ENCODE measurements at regions not wholly inside any gene's neighbourhood (a gene's known extent, or its start where the extent isn't known, plus 50 kb on each side); places are given as distances from the start of the nearest gene placed in this dataset.
"Not testable (repeated sequence)": the region's sequence is repeated elsewhere in the genome, so short reads cannot be mapped to it uniquely, and the experiment has no call there.

DNA sequence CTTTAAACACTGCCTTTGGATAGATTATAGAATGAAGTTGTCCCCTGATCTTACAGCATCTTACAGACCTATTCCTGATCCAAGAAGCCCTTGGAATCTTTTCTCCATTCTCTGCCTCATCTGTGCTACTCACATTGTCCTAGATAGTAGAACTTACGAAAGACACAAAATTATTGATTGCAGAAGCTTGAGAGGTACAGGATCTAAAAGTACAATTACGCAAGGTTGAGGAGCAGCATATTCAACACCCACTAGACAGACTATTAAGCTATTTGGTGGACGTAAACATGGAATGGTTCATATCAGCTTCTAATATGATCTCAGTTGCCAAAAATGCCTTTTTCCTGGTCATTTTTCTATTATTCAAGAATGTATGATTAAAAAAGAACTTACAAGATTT is 90.5 kb upstream of the SEM1 start:
- CTCF ChIA-PET = no interaction called here
- Mint-ChIP-seq H3K36me3 (ENCODE audit: low read depth) (no peaks in the 10 kb centered on the region), H3K27ac (no peak overlapping the region)

GRCh38 chr7:96800824-96801223 is 91.2 kb upstream of the SEM1 start:
- Mint-ChIP-seq H3K36me3 (ENCODE audit: low read depth) (no peaks in the 10 kb centered on the region), H3K4me1 (no peaks in the 10 kb centered on the region), H3K27ac (no peak overlapping the region), H3K4me3 (no peak overlapping the region), H3K9me3 (no peaks in the 10 kb centered on the region), H3K27me3 (peaks cover 19% of the 10 kb centered on the region)
- ChIA-PET CTCF (no interaction called here), POLR2A (no interaction called here)
- DNase-seq = no peak

More for the DNA sequence above, 90.5 kb upstream of the SEM1 start:
- no peak for DNase-seq
- no peak overlapping the region for H3K4me3 Mint-ChIP-seq
- peaks cover 19% of the 10 kb centered on the region for H3K27me3 Mint-ChIP-seq
- H3K9me3 Mint-ChIP-seq = no peaks in the 10 kb centered on the region
- POLR2A ChIA-PET = no interaction called here
- no peaks in the 10 kb centered on the region for H3K4me1 Mint-ChIP-seq

- POLR2A ChIA-PET = no interaction called here
- Mint-ChIP-seq H3K4me1 (no peaks in the 10 kb centered on the region), H3K27ac (no peak overlapping the region), H3K9me3 (no peaks in the 10 kb centered on the region), H3K4me3 (no peak overlapping the region), H3K27me3 (peaks cover 34% of the 10 kb centered on the region), H3K36me3 (ENCODE audit: low read depth) (no peaks in the 10 kb centered on the region)
- no peak for DNase-seq
- CTCF ChIA-PET = no interaction called here
These were observed 109.6 kb upstream of the SEM1 start for GRCh38 chr7:96819111-96819700.

DNA sequence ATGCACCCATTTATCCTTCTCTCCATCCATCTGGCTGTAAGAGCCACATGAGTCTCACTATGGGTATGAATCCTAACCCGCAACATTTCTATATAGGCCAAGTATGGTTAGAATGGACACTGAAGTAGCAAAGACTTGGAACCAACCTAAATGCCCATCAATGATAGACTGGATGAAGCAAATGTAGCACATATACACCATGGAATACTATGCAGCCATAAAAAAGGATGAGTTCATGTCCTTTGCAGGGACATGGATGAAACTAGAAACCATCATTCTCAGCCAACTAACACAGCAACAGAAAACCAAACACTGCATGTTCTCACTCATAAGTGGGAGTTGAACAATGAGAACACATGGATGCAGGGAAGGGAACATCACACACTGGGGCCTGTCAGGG is 111.5 kb upstream of the SEM1 start:
- H3K36me3 Mint-ChIP-seq (ENCODE audit: low read depth); H3K4me1 Mint-ChIP-seq; H3K9me3 Mint-ChIP-seq; DNase-seq; H3K4me3 Mint-ChIP-seq; POLR2A ChIA-PET; H3K27ac Mint-ChIP-seq; CTCF ChIA-PET: not testable (repeated sequence)
- peaks cover 45% of the 10 kb centered on the region for H3K27me3 Mint-ChIP-seq

DNA sequence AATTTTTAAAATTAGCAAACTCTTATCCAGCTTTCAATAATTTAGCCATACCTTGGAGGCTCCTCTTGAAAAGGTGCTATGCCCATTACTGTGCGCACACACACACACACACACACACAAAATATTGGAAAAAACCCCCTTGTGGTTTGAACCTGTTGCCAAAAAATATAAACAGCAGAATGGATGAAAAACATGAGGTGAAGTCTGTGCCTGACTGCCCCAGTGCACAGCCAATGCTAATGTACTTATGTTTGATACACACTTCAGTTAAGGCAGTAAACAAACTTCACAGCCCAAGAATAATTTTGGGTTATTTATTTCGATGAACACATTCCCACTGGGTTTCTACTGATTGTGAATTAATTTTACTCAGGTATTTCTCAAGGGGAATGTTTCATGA is 113.2 kb upstream of the SEM1 start:
- Mint-ChIP-seq H3K27ac (no peak overlapping the region), H3K27me3 (peaks cover 42% of the 10 kb centered on the region), H3K4me3 (no peak overlapping the region), H3K9me3 (no peaks in the 10 kb centered on the region), H3K4me1 (no peaks in the 10 kb centered on the region), H3K36me3 (ENCODE audit: low read depth) (no peaks in the 10 kb centered on the region)
- no peak for DNase-seq
- ChIA-PET POLR2A (no interaction called here), CTCF (no interaction called here)

DNA sequence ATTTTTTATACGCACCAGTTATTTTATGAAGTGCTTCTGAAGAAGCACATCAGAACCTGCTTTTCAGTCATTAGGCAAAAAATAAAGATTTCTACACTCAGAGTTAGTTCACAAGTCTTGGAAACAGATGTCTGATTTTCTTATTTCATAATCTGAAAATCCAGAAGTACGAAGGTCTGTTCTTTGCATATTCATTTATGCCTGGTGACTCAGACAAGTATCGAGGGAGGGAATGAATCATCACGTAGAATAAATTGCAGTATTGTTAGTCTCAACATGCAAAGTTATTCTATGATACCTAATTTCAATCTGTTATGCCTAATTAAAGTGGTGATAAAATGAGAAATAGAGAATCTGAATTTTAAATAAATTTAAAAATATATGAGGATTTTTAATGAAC is 113.6 kb upstream of the SEM1 start:
- H3K4me1 Mint-ChIP-seq = no peaks in the 10 kb centered on the region
- ChIA-PET CTCF (no interaction called here), POLR2A (no interaction called here)
- H3K27ac Mint-ChIP-seq = no peak overlapping the region
- no peak overlapping the region for H3K4me3 Mint-ChIP-seq
- H3K9me3 Mint-ChIP-seq = no peaks in the 10 kb centered on the region
- H3K27me3 Mint-ChIP-seq = peaks cover 44% of the 10 kb centered on the region
- no peaks in the 10 kb centered on the region for H3K36me3 Mint-ChIP-seq (ENCODE audit: low read depth)
- no peak for DNase-seq

- no peaks in the 10 kb centered on the region for H3K9me3 Mint-ChIP-seq
- no peak overlapping the region for H3K4me3 Mint-ChIP-seq
- H3K36me3 Mint-ChIP-seq (ENCODE audit: low read depth) = no peaks in the 10 kb centered on the region
- CTCF ChIA-PET = no interaction called here
- POLR2A ChIA-PET = no interaction called here
- H3K4me1 Mint-ChIP-seq = no peaks in the 10 kb centered on the region
- H3K27me3 Mint-ChIP-seq = peaks cover 44% of the 10 kb centered on the region
- no peak overlapping the region for H3K27ac Mint-ChIP-seq
- no peak for DNase-seq
These were observed 115.0 kb upstream of the SEM1 start for GRCh38 chr7:96824686-96825085.

- no peak for DNase-seq
- H3K4me1 Mint-ChIP-seq = no peaks in the 10 kb centered on the region
- H3K36me3 Mint-ChIP-seq (ENCODE audit: low read depth) = no peaks in the 10 kb centered on the region
- POLR2A ChIA-PET = no interaction called here
- CTCF ChIA-PET = no interaction called here
- H3K27me3 Mint-ChIP-seq = peaks cover 44% of the 10 kb centered on the region
- no peak overlapping the region for H3K27ac Mint-ChIP-seq
- no peak overlapping the region for H3K4me3 Mint-ChIP-seq
- H3K9me3 Mint-ChIP-seq = no peaks in the 10 kb centered on the region
These were observed 115.6 kb upstream of the SEM1 start for GRCh38 chr7:96825285-96825684.

DNA sequence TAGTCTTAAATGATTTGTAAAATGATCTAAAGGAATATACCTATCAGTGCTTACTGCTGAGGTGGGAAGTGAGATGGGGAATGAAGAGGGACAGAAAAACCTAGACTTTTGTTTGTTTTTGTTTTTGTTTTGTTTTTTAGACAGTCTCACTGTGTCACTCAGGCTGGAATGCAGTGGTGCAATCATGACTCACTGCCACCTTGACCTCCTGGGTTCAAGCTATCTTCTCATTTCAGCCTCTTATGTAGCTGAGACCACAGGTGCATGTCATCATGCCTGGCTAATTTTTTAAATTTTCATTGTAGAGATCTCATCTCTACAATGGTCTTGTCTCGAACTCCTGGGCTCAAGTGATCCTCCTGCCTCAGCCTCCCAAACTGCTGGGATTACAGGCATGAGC is 116.4 kb upstream of the SEM1 start:
- no peaks in the 10 kb centered on the region for H3K4me1 Mint-ChIP-seq

GRCh38 chr7:96827701-96828100 is 118.1 kb upstream of the SEM1 start:
- no peak overlapping the region for H3K4me3 Mint-ChIP-seq
- H3K27ac Mint-ChIP-seq = no peak overlapping the region
- H3K4me1 Mint-ChIP-seq = no peaks in the 10 kb centered on the region
- ChIA-PET POLR2A (no interaction called here), CTCF (interaction anchor here (1.5 kb wide), 1 partner anchor 10 kb away, joined by 6 read pairs; no protein-coding TSS in a partner anchor)
- no peaks in the 10 kb centered on the region for H3K9me3 Mint-ChIP-seq
- H3K36me3 Mint-ChIP-seq (ENCODE audit: low read depth) = no peaks in the 10 kb centered on the region
- H3K27me3 Mint-ChIP-seq = peaks cover 52% of the 10 kb centered on the region
- no peak for DNase-seq

More for the DNA sequence above, 116.4 kb upstream of the SEM1 start:
- no peak for DNase-seq
- H3K9me3 Mint-ChIP-seq = no peaks in the 10 kb centered on the region
- CTCF ChIA-PET = no interaction called here
- no peaks in the 10 kb centered on the region for H3K36me3 Mint-ChIP-seq (ENCODE audit: low read depth)
- POLR2A ChIA-PET = no interaction called here
- H3K27ac Mint-ChIP-seq = no peak overlapping the region
- H3K4me3 Mint-ChIP-seq = no peak overlapping the region
- peaks cover 47% of the 10 kb centered on the region for H3K27me3 Mint-ChIP-seq

DNA sequence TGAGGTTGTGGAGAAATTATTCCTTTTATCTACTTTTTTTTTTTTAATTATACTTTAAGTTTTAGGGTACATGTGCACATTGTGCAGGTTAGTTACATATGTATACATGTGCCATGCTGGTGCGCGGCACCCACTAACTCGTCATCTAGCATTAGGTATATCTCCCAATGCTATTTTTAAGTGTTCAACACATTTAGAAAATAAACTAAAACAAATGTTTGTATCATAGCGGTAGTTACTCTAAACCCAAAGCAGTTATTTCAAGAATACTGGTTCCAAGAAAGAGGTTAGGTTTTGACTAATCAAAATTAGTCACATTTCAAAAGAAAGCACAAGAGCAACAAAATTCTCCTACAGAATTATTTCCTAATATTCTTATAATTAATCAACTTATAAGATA is 119.5 kb upstream of the SEM1 start:
- H3K4me3 Mint-ChIP-seq; DNase-seq; H3K4me1 Mint-ChIP-seq; H3K27ac Mint-ChIP-seq; POLR2A ChIA-PET; H3K36me3 Mint-ChIP-seq (ENCODE audit: low read depth); H3K9me3 Mint-ChIP-seq: not testable (repeated sequence)
- peaks cover 60% of the 10 kb centered on the region for H3K27me3 Mint-ChIP-seq
- CTCF ChIA-PET = interaction anchor here (1.5 kb wide), 1 partner anchor 8 kb away, joined by 6 read pairs; no protein-coding TSS in a partner anchor

GRCh38 chr7:96831446-96831845 is 121.8 kb upstream of the SEM1 start:
- no peak for DNase-seq
- Mint-ChIP-seq H3K36me3 (ENCODE audit: low read depth) (no peaks in the 10 kb centered on the region), H3K4me1 (peaks cover 2% of the 10 kb centered on the region), H3K9me3 (no peaks in the 10 kb centered on the region), H3K27ac (no peak overlapping the region), H3K4me3 (no peak overlapping the region), H3K27me3 (peaks cover 60% of the 10 kb centered on the region)
- POLR2A ChIA-PET = no interaction called here
- CTCF ChIA-PET = no interaction called here

DNA sequence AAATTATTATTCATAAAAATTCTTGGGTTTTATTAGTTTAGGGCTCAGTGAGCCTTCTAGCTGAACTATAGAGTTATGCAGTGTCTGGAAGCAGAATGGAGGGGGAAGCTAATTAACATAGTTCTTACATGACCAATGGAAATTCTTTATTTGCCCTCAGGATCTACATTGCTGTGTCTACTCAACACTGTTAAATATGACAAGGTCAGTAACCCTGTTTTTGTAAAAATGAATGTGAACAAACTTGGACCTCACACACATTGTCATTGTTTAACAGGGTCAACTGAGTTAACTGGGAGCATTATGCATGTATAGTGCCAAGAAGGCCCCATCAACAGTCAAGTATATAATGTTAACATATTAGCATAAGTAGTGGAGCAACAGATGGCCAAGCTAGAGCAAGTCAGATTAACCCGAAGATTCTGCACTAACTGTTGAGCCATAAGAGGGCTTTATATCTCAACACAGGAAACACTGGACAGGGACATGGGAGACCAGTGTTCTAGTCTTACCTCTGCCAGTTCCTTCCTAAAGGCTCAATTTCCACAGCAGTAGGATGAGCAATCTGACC is 122.5 kb upstream of the SEM1 start:
- no peak overlapping the region for H3K27ac Mint-ChIP-seq
- CTCF ChIA-PET = no interaction called here

GRCh38 chr7:96833676-96834453 is 124.2 kb upstream of the SEM1 start:
- peaks cover 62% of the 10 kb centered on the region for H3K27me3 Mint-ChIP-seq
- H3K36me3 Mint-ChIP-seq (ENCODE audit: low read depth) = peaks cover 3% of the 10 kb centered on the region
- H3K4me3 Mint-ChIP-seq = no peak overlapping the region
- H3K27ac Mint-ChIP-seq = no peak overlapping the region
- peaks cover 26% of the 10 kb centered on the region for H3K4me1 Mint-ChIP-seq
- no peak for DNase-seq
- peaks cover 2% of the 10 kb centered on the region for H3K9me3 Mint-ChIP-seq
- POLR2A ChIA-PET = no interaction called here
- CTCF ChIA-PET = no interaction called here

More for the DNA sequence above, 122.5 kb upstream of the SEM1 start:
- no peak overlapping the region for H3K4me3 Mint-ChIP-seq
- no peaks in the 10 kb centered on the region for H3K36me3 Mint-ChIP-seq (ENCODE audit: low read depth)
- POLR2A ChIA-PET = no interaction called here
- peaks cover 58% of the 10 kb centered on the region for H3K27me3 Mint-ChIP-seq
- DNase-seq = no peak
- no peaks in the 10 kb centered on the region for H3K9me3 Mint-ChIP-seq
- peaks cover 9% of the 10 kb centered on the region for H3K4me1 Mint-ChIP-seq

Data from activated CD4-positive, alpha-beta T cell treated with anti-CD3 and anti-CD28 coated beads, Interleukin-2, amount 10 ng/mL, durations not matched to agents 7 days and 5 days (primary cell).